ENCODE measurements at regions not wholly inside any gene's neighbourhood (a gene's known extent, or its start where the extent isn't known, plus 50 kb on each side); places are given as distances from the start of the nearest gene placed in this dataset.

DNA sequence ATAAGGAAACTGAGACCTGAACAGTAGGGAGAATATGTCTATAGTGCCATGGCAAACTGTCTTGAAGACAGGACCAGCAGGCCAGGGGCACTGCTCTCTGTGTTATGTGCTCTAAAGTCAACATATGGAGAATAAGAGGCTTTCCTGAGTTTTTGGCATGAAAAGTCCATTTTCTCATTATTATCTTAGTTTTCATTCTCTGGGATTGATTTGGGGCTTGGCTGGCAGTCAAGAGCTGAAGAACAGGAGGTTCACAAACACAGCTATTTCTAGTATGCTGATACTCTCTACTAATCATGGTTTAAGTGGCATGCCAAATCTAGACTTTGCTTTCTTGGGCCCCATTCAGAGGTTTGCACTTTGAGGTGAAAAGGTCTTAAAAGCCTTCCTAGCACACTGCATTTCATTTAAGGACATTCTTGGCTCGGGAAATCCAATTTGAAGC lies 404.4 kb downstream of the ZNF608 start:
- peaks cover 4 to 36% (median 23%) of the 10 kb centered on the region in 12 donors for H3K4me1 ChIP-seq
- WGBS, 4 donors = 16 to 28% (median 24%) methylated on average over 1 of the region's 1 CpG
- intact Hi-C loops (cut with DNase I) = loop anchor here in 2 of 10 donors (5.0 to 10.0 kb wide), 2 partner anchors 403 to 405 kb away; partner anchors contain the start of gene ZNF608 (in 2 of the 2)
- ATAC-seq (peak in 3 of 4 donors; percentile 63 to 77 (median 75)), DNase-seq (peak in 3 of 5 donors; percentile 30 to 47 (median 39))
- no peak overlapping the region for H3K4me3 ChIP-seq
- H3K36me3 ChIP-seq = no peaks in the 10 kb centered on the region
- no peaks in the 10 kb centered on the region for H3K27me3 ChIP-seq
- no peak for TF ChIP-seq POLR2A (IDR thresholded peaks at IDR 0.05)
- TF ChIP-seq, protein P1, sequence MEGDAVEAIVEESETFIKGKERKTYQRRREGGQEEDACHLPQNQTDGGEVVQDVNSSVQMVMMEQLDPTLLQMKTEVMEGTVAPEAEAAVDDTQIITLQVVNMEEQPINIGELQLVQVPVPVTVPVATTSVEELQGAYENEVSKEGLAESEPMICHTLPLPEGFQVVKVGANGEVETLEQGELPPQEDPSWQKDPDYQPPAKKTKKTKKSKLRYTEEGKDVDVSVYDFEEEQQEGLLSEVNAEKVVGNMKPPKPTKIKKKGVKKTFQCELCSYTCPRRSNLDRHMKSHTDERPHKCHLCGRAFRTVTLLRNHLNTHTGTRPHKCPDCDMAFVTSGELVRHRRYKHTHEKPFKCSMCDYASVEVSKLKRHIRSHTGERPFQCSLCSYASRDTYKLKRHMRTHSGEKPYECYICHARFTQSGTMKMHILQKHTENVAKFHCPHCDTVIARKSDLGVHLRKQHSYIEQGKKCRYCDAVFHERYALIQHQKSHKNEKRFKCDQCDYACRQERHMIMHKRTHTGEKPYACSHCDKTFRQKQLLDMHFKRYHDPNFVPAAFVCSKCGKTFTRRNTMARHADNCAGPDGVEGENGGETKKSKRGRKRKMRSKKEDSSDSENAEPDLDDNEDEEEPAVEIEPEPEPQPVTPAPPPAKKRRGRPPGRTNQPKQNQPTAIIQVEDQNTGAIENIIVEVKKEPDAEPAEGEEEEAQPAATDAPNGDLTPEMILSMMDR (IDR thresholded peaks at IDR 0.05) = no peak
- no peaks in the 10 kb centered on the region for H3K9me3 ChIP-seq
- peak overlapping the region in 8 of 12 donors; percentile 3 to 57 (median 32) for H3K27ac ChIP-seq

GRCh38 chr5:124341066-124341858 lies 405.2 kb downstream of the ZNF608 start:
- Histone ChIP-seq H3K4me1 (peaks cover 4 to 36% (median 23%) of the 10 kb centered on the region in 12 donors), H3K4me3 (no peak overlapping the region), H3K9me3 (no peaks in the 10 kb centered on the region), H3K27ac (peak overlapping the region in 9 of 12 donors; percentile 14 to 57 (median 32)), H3K27me3 (no peaks in the 10 kb centered on the region), H3K36me3 (no peaks in the 10 kb centered on the region)
- ATAC-seq (peak in 2 of 4 donors; percentile 19 to 67), DNase-seq (no peak)
- WGBS, 4 donors = 47 to 63% (median 53%) methylated on average over 7 of the region's 7 CpGs
- intact Hi-C loops (cut with DNase I) = loop anchor here in 2 of 10 donors (5.0 to 10.0 kb wide), 2 partner anchors 404 to 406 kb away; partner anchors contain the start of gene ZNF608 (in 2 of the 2)
- no peak for TF ChIP-seq POLR2A (IDR thresholded peaks at IDR 0.05)
- TF ChIP-seq, protein P1 (IDR thresholded peaks at IDR 0.05) = no peak

- no peaks in the 10 kb centered on the region for H3K36me3 ChIP-seq
- H3K27me3 ChIP-seq = no peaks in the 10 kb centered on the region
These were observed 408.4 kb downstream of the ZNF608 start for GRCh38 chr5:124337996-124338395.

More at GRCh38 chr5:124337996-124338395, 408.4 kb downstream of the ZNF608 start:
- H3K4me3 ChIP-seq = no peak overlapping the region
- TF ChIP-seq, protein P1 (IDR thresholded peaks at IDR 0.05) = no peak
- no peak for TF ChIP-seq POLR2A (IDR thresholded peaks at IDR 0.05)
- peaks cover 4 to 29% (median 19%) of the 10 kb centered on the region in 12 donors for H3K4me1 ChIP-seq
- ATAC-seq = no peak
- no peak overlapping the region for H3K27ac ChIP-seq
- intact Hi-C loops (cut with DNase I) = no loop called here
- DNase-seq = no peak
- H3K9me3 ChIP-seq = no peaks in the 10 kb centered on the region
